Chondrocyte (in vitro differentiated cells): ENCODE measurements at regions not wholly inside any gene's neighbourhood (a gene's known extent, or its start where the extent isn't known, plus 50 kb on each side); places are given as distances from the start of the nearest gene placed in this dataset.

ENCODE experiments used
- DNase-seq: peaks from one replicate; pipeline ENCODE4 v3.0.0; 2021; ENCODE audit warnings: mixed read lengths, low spot score
- H3K27ac Mint-ChIP-seq: one replicate; pipeline ENCODE4 v1.8.0; 2021; ENCODE audit warnings: mild to moderate bottlenecking, moderate library complexity, mixed read lengths; ENCODE audit not compliant: unreplicated experiment
- H3K27me3 Mint-ChIP-seq: 2 replicates; pipeline ENCODE4 v1.8.0; 2021; ENCODE audit warnings: low read depth, mixed read lengths
- H3K36me3 Mint-ChIP-seq: 2 replicates; pipeline ENCODE4 v1.8.0; 2021; ENCODE audit warnings: low read depth, mixed read lengths
- H3K4me1 Mint-ChIP-seq: 2 replicates; pipeline ENCODE4 v1.8.0; 2021; ENCODE audit warnings: low read depth, mild to moderate bottlenecking, mixed read lengths
- H3K4me3 Mint-ChIP-seq: one replicate; pipeline ENCODE4 v1.8.0; 2021; ENCODE audit warnings: mild to moderate bottlenecking, moderate library complexity, mixed read lengths; ENCODE audit not compliant: unreplicated experiment
- H3K9me3 Mint-ChIP-seq: 2 replicates; pipeline ENCODE4 v1.8.0; 2021; ENCODE audit warnings: low read depth, mixed read lengths
- TF ChIP-seq, protein P1 (sequence below): fragments of 200-600 bp; sonication (generic); IDR thresholded peaks from 2 replicates; pipeline ENCODE4 v1.5.0; 2021; ENCODE audit warnings: antibody characterized with exemption, mild to moderate bottlenecking, moderate library complexity

DNA sequence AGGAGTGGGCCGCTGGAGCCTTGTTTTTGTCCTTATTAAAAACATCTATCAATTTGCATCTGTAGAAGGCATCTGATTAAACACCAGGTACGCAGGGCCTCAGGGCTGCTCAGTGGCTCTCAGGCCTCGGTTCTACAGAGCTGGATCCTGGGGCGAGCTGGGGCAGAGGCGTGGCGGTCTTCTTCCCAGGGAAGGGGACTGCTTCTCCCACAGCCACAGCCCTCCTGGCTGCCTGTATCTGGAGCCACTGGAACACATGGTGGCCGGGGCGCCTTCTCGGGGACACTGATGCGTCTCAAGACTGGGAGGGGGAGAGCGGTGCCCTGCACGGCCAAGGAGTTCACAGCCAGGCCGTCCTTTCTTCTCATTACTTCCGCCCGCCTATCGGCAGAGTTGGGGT is 1178.2 kb downstream of the BRD1 start:
- Mint-ChIP-seq H3K27me3 (no peaks in the 10 kb centered on the region), H3K9me3 (no peaks in the 10 kb centered on the region), H3K27ac (no peak overlapping the region), H3K4me1 (peaks cover 6% of the 10 kb centered on the region), H3K36me3 (no peaks in the 10 kb centered on the region), H3K4me3 (no peak overlapping the region)
- no peak for DNase-seq
- TF ChIP-seq, protein P1, sequence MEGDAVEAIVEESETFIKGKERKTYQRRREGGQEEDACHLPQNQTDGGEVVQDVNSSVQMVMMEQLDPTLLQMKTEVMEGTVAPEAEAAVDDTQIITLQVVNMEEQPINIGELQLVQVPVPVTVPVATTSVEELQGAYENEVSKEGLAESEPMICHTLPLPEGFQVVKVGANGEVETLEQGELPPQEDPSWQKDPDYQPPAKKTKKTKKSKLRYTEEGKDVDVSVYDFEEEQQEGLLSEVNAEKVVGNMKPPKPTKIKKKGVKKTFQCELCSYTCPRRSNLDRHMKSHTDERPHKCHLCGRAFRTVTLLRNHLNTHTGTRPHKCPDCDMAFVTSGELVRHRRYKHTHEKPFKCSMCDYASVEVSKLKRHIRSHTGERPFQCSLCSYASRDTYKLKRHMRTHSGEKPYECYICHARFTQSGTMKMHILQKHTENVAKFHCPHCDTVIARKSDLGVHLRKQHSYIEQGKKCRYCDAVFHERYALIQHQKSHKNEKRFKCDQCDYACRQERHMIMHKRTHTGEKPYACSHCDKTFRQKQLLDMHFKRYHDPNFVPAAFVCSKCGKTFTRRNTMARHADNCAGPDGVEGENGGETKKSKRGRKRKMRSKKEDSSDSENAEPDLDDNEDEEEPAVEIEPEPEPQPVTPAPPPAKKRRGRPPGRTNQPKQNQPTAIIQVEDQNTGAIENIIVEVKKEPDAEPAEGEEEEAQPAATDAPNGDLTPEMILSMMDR: no peak

DNA sequence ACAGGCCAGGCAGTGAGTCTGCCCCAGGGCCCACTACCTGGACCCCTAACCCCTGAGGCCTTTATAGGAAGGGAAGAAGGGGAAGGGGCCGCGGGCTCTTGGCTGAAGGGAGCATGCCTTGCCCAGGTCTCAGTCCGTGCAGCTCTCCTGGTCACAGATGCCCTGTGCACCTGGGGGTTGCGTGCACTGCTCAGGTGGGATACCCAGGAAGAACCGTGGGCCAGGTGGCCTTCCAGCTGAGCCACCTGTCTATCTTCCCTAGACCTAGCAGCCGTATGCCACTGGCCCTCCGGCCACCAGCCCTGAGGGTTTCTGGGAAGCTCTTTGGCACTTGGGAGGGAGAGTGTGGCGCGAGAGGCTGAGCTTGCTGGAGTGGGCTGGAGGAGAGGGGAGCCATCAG is 1178.6 kb downstream of the BRD1 start:
- Mint-ChIP-seq H3K4me1 (peaks cover 3% of the 10 kb centered on the region), H3K36me3 (no peaks in the 10 kb centered on the region), H3K4me3 (no peak overlapping the region), H3K9me3 (no peaks in the 10 kb centered on the region), H3K27ac (no peak overlapping the region), H3K27me3 (no peaks in the 10 kb centered on the region)
- TF ChIP-seq, protein P1: no peak
- DNase-seq: no peak

DNA sequence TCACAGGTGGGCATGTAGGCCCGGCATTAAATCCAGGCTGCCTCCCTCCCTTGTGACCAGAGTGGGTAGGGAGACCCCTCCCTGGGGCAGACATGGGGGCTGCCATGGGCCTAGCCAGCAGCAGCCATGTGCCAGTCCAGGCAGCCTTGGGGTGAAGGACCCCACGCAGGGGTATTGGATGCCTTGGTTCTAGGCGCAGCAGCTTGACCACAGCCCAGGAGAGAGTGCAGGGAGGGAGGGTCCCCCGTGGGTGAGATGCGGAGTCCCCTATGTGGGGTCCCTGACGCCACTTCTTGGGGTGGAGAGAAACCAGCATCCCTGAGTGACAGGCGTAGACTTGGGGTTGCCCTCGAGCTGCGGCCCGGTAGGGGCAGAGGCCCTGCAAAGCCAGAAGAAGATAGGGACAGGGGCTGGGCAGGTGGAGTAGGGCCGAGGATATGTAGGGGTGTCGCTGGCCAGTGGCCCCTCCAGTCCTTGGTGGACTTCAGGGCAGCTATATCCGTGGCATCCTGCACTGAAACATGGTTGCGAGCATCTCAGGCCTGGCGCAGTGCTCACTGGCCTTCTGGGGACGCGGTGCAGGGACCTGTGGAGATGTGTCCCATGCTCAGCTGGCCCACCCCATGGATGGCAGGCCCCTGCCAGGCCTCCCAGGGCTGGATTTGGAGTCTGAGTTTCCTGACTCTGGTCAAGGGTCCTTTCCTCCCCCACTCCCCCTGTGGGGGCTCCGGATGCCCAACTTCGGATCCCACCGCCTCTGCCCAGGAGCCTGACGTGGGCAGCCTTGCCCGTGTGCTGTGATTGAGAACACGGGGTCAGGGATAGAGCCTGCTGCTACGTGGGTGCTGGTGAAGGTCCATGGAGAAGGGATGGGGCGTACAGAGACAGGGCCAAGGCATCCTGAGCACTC is 1179.8 kb downstream of the BRD1 start:
- Mint-ChIP-seq H3K27me3 (no peaks in the 10 kb centered on the region), H3K36me3 (no peaks in the 10 kb centered on the region), H3K4me1 (no peaks in the 10 kb centered on the region), H3K4me3 (no peak overlapping the region), H3K27ac (no peak overlapping the region), H3K9me3 (no peaks in the 10 kb centered on the region)
- TF ChIP-seq, protein P1: no peak
- no peak for DNase-seq

DNA sequence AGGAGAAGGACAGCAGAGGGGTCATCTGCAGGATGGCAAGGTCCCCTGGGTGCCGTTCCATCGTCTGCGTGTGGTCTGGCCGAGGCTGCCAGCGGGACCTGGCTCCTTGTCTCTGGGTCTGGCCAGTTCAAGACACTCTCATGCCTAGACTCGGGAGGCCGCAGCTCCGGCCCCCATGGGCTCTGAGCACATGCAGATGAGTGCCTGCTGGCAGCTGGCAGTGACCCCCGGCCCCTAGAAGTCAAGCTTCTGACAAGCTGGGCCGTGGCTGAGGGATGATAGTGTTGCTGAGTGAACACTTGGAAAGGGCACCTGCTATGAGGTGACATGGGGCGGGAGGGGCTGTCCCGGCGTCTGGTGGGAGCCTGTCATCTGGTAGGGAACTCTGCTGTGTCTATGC is 1180.6 kb downstream of the BRD1 start:
- Mint-ChIP-seq H3K27ac (no peak overlapping the region), H3K27me3 (no peaks in the 10 kb centered on the region)

DNA sequence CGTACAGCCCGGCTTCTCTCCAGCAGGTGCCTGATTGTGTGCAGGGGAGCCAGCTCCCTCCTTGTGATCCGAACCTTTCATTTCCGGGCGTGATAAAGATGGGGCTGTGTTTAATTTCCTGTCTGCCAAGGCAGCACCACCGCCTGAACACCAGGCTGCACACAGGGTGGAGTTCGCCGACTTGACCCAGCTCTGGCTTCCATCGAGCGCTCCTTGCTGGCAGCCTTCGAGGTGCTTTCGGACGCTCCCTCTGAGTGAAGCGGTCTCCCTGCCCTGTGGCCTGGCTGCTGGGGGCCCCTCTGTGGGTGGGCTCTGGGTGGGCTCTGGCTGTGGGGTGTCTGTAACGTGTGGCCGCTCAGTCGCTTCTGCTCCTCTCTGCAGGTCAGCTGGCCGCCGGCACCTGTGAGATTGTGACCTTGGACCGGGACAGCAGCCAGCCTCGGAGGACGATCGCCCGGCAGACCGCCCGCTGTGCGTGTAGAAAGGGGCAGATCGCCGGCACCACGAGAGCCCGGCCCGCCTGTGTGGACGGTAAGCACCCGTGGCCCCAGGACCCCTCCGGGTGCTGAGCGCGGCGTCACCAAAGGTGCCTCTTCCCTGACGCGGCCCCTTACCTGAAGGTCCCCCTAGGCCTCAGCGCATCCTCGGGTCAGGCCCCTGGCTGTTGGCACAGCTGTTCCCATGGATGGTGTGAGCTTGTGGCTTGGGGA is 1181.3 kb downstream of the BRD1 start:
- H3K27ac Mint-ChIP-seq: no peak overlapping the region

More for the DNA sequence above, 1180.6 kb downstream of the BRD1 start:
- no peak for DNase-seq
- TF ChIP-seq, protein P1: no peak
- Mint-ChIP-seq H3K9me3 (no peaks in the 10 kb centered on the region), H3K4me1 (no peaks in the 10 kb centered on the region), H3K4me3 (no peak overlapping the region), H3K36me3 (no peaks in the 10 kb centered on the region)

More for the DNA sequence above, 1181.3 kb downstream of the BRD1 start:
- TF ChIP-seq, protein P1: no peak
- no peaks in the 10 kb centered on the region for H3K9me3 Mint-ChIP-seq
- no peaks in the 10 kb centered on the region for H3K4me1 Mint-ChIP-seq
- no peaks in the 10 kb centered on the region for H3K27me3 Mint-ChIP-seq
- no peaks in the 10 kb centered on the region for H3K36me3 Mint-ChIP-seq
- DNase-seq: no peak
- no peak overlapping the region for H3K4me3 Mint-ChIP-seq
